ENCODE measurements at regions not wholly inside any gene's neighbourhood (a gene's known extent, or its start where the extent isn't known, plus 50 kb on each side); places are given as distances from the start of the nearest gene placed in this dataset.
A peak's percentile ranks its signal among the peaks of the same experiment; 100 is the strongest.

DNA sequence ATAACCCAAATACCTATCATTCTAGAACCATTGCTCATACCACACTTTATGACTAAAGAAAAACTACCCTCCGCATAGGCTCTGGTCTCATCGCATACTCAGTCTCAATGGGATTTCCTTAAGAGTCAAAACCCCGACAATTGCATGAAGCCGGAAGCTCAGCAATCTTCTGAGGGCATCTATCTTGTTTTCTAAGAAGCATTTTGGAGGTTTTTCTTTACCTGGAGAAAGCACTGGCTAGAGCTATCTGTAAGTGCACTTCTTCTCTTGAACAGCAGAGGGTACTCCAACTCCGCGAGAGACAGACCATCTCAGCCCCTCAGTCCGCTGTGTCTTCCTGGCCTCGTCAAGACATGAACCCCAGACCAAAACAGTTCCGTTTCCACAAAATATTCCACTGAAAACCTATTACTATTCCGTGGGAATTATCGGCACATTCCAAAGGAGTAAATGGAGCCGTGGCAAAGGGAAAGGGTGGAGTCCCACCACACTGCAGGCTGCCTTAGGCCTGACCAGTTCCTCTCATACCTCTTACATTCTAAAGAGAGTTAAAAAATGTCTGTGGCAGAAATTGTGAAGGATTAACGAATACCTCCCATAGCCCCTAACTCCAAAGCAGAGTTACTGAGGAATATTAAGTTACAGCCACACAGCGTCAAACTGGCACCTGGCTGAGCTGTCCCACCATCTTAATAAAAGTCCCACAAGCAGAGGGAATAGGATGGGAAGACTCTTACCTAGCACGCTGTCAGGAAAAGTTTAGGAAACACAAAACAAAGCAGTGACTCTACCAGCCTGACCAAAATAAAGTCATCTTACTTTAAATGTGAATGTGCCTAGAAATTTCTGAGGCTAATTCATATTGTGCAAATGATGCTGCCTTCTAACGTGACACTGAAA lies 325.6 kb upstream of the VRK2 start:
- DNase-seq (ENCODE audit: extremely low spot score, unreplicated experiment), result no peak
- Mint-ChIP-seq H3K4me3 (ENCODE audit: unreplicated experiment) (peak overlapping the region; percentile 69), H3K9me3 (ENCODE audit: unreplicated experiment) (no peaks in the 10 kb centered on the region), H3K4me1 (ENCODE audit: unreplicated experiment) (peaks cover 14% of the 10 kb centered on the region), H3K27ac (ENCODE audit: unreplicated experiment) (peak overlapping the region; percentile 95), H3K27me3 (ENCODE audit: unreplicated experiment) (no peaks in the 10 kb centered on the region), H3K36me3 (ENCODE audit: unreplicated experiment) (no peaks in the 10 kb centered on the region)
- TF ChIP-seq, protein P1, sequence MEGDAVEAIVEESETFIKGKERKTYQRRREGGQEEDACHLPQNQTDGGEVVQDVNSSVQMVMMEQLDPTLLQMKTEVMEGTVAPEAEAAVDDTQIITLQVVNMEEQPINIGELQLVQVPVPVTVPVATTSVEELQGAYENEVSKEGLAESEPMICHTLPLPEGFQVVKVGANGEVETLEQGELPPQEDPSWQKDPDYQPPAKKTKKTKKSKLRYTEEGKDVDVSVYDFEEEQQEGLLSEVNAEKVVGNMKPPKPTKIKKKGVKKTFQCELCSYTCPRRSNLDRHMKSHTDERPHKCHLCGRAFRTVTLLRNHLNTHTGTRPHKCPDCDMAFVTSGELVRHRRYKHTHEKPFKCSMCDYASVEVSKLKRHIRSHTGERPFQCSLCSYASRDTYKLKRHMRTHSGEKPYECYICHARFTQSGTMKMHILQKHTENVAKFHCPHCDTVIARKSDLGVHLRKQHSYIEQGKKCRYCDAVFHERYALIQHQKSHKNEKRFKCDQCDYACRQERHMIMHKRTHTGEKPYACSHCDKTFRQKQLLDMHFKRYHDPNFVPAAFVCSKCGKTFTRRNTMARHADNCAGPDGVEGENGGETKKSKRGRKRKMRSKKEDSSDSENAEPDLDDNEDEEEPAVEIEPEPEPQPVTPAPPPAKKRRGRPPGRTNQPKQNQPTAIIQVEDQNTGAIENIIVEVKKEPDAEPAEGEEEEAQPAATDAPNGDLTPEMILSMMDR (IDR thresholded peaks at IDR 0.05), result peak; percentile 90

DNA sequence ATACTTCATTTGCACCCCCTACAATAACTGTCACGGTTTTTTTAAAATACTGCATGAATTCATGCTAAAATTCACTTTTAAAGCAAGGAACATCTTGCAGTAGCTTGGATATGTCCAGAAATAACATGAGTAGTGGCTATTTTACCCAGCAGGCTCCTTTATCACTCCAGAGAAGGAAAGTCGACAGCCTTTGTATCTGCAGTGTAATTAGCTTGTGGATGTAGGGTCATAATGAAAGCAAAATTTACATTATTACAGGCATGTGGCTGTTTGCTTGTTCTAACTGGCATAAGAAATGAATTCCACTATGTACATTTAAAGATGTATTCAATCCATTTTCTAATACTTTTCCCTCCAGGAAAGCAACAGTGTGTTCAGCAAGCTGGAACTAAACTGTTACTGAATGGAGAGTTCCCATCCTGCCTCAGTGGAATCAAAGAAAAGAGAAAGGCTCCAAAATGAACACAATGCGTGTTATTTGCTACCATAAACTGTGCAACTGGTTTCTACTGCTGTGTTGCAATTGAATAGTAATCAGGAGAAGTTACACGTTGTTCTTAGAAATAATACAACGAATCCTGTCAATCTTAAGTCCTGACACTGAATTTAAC lies 321.2 kb upstream of the VRK2 start:
- no peaks in the 10 kb centered on the region for H3K36me3 Mint-ChIP-seq (ENCODE audit: unreplicated experiment)
- no peak for DNase-seq (ENCODE audit: extremely low spot score, unreplicated experiment)
- TF ChIP-seq, protein P1 (IDR thresholded peaks at IDR 0.05), result no peak
- H3K27ac Mint-ChIP-seq (ENCODE audit: unreplicated experiment), result no peak overlapping the region
- no peaks in the 10 kb centered on the region for H3K9me3 Mint-ChIP-seq (ENCODE audit: unreplicated experiment)
- H3K27me3 Mint-ChIP-seq (ENCODE audit: unreplicated experiment), result no peaks in the 10 kb centered on the region
- H3K4me3 Mint-ChIP-seq (ENCODE audit: unreplicated experiment), result no peak overlapping the region
- H3K4me1 Mint-ChIP-seq (ENCODE audit: unreplicated experiment), result peaks cover 10% of the 10 kb centered on the region

DNA sequence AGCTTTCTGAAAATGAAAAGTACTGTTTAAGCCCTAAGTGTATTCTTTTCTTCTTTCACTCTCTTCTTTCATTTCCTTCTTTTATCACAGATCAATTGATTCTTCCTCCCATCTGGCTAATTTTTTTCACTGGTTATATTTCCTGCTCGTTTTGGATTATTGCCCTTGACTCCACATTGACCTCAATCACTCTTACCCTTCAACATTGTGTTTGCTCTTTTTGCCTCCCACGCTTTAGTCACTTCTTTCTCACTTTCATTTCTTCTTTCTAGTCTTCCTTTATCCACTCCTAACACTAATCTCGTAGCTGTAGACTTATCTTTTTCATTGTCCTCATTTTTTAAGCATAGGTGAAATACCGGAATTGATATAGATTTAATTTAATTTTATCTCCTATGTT lies 320.3 kb upstream of the VRK2 start:
- Mint-ChIP-seq H3K4me1 (ENCODE audit: unreplicated experiment) (peaks cover 1% of the 10 kb centered on the region), H3K4me3 (ENCODE audit: unreplicated experiment) (no peak overlapping the region), H3K27ac (ENCODE audit: unreplicated experiment) (no peak overlapping the region), H3K36me3 (ENCODE audit: unreplicated experiment) (no peaks in the 10 kb centered on the region), H3K27me3 (ENCODE audit: unreplicated experiment) (no peaks in the 10 kb centered on the region), H3K9me3 (ENCODE audit: unreplicated experiment) (no peaks in the 10 kb centered on the region)
- no peak for DNase-seq (ENCODE audit: extremely low spot score, unreplicated experiment)
- TF ChIP-seq, protein P1 (IDR thresholded peaks at IDR 0.05), result no peak

DNA sequence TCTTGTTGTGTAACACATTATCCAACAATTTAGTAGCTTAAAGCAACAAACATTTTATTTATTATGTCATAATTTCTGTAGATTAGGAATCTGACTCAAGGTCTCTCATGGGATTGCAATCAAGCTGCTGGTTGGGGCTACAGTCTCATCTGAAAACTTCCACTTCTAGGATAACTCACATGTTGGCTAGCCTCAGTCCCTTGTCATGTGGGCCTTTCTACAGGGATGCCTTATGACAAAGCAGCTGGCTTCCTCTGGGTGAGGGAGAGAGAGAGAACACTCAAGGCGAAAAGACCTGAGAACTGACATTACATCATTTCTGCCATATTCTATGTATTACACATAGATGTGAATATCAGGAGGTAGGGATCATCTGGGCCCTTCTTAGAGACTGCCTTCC lies 317.9 kb upstream of the VRK2 start:
- H3K9me3 Mint-ChIP-seq (ENCODE audit: unreplicated experiment), result no peaks in the 10 kb centered on the region
- no peak overlapping the region for H3K4me3 Mint-ChIP-seq (ENCODE audit: unreplicated experiment)

DNA sequence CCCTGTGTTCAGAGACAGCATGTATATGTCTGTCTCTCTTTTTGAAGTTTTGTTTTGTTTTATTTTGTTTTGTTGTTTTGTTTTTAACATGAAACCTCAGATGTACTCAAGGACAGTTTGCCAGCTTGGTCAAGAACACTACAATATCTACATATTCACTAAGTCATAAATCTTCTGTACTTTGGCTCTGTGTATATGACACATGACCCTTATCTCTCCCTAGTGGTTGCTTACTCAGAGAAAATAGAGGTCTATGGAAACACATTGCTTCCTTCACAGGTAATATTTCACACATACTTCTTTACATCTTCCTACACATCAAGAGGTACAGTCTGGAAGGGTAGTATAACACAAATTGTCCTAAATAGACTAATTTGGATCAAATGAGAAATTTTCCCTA lies 312.6 kb upstream of the VRK2 start:
- no peak for DNase-seq (ENCODE audit: extremely low spot score, unreplicated experiment)
- TF ChIP-seq, protein P1 (IDR thresholded peaks at IDR 0.05), result no peak
- Mint-ChIP-seq H3K36me3 (ENCODE audit: unreplicated experiment) (no peaks in the 10 kb centered on the region), H3K4me1 (ENCODE audit: unreplicated experiment) (no peaks in the 10 kb centered on the region), H3K4me3 (ENCODE audit: unreplicated experiment) (no peak overlapping the region), H3K27ac (ENCODE audit: unreplicated experiment) (no peak overlapping the region), H3K27me3 (ENCODE audit: unreplicated experiment) (peaks cover 2% of the 10 kb centered on the region), H3K9me3 (ENCODE audit: unreplicated experiment) (no peaks in the 10 kb centered on the region)

More for the DNA sequence above, 317.9 kb upstream of the VRK2 start:
- TF ChIP-seq, protein P1 (IDR thresholded peaks at IDR 0.05), result no peak
- H3K27ac Mint-ChIP-seq (ENCODE audit: unreplicated experiment), result no peak overlapping the region
- H3K27me3 Mint-ChIP-seq (ENCODE audit: unreplicated experiment), result peaks cover 2% of the 10 kb centered on the region
- H3K4me1 Mint-ChIP-seq (ENCODE audit: unreplicated experiment), result no peaks in the 10 kb centered on the region
- no peak for DNase-seq (ENCODE audit: extremely low spot score, unreplicated experiment)
- H3K36me3 Mint-ChIP-seq (ENCODE audit: unreplicated experiment), result no peaks in the 10 kb centered on the region
